CMK (cell line): ENCODE measurements at regions not wholly inside any gene's neighbourhood (a gene's known extent, or its start where the extent isn't known, plus 50 kb on each side); places are given as distances from the start of the nearest gene placed in this dataset.
"Not testable (repeated sequence)": the region's sequence is repeated elsewhere in the genome, so short reads cannot be mapped to it uniquely, and the experiment has no call there.

Experiments used
- DNase-seq: peaks from one replicate; pipeline ENCODE4 v3.0.0-alpha.2; 2010; ENCODE audit warnings: low read depth

- no peak for DNase-seq
Observed at GRCh38 chr2:172261292-172261691, 158.6 kb upstream of the DLX2 start.

DNA sequence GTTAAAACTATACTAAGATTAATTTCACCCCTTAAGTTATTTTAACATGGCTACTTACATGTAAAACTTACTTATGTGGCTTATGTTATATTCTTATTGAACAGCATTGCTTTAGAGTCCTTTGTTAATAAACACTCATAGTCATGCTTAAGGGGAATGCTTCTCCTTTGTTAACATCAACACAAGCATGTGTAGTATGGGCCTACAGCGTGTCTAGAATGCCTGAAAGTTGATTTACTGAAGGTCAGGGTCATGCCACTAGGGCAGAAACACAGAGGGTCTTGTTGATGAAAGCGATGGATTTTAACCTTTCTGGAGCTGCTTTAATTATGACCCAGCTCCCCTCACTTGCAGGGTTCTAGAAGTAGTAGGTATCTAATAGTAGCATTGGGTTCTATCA is 159.8 kb upstream of the DLX2 start:
- no peak for DNase-seq

DNA sequence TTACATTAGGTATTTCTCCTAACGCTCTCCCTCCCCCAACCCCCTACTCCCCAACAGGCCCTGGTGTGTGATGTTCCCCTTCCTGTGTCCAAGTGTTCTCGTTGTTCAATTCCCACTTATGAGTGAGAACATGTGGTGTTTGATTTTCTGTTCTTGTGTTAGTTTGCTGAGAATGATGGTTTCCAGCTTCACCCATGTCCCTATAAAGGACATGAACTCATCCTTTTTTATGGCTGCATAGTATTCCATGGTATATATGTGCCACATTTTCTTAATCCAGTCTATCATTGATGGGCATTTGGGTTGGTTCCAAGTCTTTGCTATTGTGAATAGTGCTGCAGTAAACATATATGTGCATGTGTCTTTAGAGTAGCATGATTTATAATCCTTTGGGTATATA is 162.1 kb upstream of the DLX2 start:
- DNase-seq: not testable (repeated sequence)

- not testable (repeated sequence) for DNase-seq
Observed at GRCh38 chr2:172269507-172270244, 157.7 kb upstream of the ITGA6 start.

DNA sequence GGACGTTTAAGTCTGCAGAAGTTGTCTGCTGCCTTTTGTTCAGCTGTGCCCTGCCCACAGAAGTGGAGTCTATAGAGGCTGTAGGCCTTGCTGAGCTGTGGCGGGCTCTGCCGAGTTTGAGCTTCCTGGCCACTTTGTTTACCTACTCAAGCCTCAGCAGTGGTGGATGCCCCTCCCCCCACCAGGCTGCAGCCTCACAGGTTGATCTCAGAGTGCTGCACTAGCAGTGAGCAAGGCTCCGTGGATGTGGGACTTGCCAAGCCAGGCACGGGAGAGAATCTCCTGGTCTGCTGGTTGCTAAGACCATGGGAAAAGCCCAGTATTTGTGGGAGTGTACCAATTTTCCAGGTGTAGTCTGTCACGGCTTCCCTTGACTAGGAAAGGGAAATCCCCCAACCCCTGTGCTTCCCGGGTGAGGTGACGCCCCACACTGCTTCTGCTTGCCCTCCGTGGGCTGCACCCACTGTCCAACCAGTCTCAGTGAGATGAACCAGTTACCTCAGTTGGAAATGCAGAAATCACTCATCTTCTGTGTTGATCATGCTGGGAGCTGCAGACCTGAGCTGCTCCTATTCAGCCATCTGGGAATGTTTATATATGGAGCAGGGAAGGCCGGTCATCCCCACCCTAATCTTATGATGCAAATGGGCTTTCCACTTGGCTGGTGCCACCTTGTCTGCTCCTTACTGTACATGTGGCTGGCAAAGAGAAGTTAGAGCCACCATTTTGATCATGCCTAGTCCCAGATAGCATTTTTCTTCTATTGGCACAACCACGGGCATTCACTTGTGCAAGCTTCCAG is 156.9 kb upstream of the ITGA6 start:
- no peak for DNase-seq

DNA sequence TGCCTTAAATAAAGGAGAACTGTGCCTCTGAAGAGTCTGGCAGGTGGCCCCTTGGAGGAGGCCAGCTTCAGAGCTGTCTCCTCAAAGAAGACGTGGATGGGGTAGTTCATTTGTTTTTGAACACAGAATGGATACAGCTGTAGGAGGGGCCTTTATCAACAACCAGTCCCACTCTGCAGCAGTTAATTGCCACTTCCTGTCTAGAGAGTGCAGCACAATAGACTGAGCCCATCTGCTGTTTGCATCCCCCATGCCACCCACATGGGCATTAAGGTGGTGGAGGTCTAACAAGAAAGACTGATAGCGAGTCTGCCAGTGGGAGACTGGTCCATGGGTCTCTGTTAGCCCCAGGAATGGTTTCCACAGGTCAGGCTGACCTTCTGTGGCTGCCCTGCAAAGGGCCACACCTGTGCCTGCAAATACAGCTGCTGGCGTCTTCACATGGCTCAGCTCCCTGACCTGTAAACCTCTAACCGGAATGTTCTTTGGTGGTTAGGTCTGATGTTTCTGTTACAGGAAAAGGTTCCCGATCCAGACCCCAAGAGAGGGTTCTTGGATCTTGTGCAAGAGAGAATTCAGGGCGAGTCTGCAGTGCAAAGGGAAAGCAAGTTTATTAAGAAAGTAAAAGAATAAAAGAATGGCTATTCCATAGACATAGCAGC is 153.3 kb upstream of the ITGA6 start:
- DNase-seq: no peak

- no peak for DNase-seq
Observed at GRCh38 chr2:172275239-172275638, 152.1 kb upstream of the ITGA6 start.

GRCh38 chr2:172276961-172277360 is 150.4 kb upstream of the ITGA6 start:
- no peak for DNase-seq

GRCh38 chr2:172278667-172279066 is 148.7 kb upstream of the ITGA6 start:
- DNase-seq: no peak

DNA sequence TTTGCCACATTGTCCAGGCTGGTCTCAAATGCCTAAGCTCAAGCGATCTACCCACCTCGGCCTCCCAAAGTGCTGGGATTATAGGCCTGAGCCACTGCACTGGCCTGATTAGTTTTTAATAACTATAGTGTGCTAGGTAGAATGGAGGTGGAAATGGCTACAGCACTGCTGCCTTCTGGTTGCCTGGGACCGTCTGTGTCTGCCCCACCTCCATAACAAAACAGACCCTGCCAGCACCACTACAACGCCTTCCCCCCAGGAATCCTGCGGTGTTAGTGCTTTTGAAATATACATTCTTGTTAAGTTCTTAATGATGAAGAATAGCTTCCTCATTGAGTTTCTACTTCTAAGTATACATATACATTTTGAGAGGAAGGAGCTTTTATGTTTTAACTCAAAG is 148.2 kb upstream of the ITGA6 start:
- no peak for DNase-seq

GRCh38 chr2:172279813-172280212 is 147.6 kb upstream of the ITGA6 start:
- DNase-seq: no peak

- DNase-seq: peak; percentile 49
Observed at GRCh38 chr2:172280571-172281361, 146.6 kb upstream of the ITGA6 start.

- DNase-seq: no peak
Observed at GRCh38 chr2:172281648-172282570, 145.5 kb upstream of the ITGA6 start.

DNA sequence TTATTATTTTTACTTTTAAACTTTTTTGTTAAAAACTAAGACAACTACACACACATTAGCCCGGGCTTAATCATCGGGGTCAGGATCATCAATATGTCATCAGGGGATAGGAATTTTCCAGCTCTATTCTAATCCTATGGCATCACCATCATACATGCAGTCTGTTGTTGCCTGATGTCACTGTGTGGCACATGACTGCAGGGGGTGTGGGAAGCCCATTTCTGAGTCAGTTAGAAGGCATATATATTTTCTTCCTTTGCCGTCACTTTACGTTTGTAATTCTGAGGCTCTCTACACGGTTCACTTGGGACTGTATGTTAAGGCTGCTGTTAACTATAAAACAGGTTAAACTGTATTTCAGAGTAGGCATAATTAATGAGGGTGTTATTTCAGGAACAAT is 144.4 kb upstream of the ITGA6 start:
- peak; percentile 44 for DNase-seq

DNA sequence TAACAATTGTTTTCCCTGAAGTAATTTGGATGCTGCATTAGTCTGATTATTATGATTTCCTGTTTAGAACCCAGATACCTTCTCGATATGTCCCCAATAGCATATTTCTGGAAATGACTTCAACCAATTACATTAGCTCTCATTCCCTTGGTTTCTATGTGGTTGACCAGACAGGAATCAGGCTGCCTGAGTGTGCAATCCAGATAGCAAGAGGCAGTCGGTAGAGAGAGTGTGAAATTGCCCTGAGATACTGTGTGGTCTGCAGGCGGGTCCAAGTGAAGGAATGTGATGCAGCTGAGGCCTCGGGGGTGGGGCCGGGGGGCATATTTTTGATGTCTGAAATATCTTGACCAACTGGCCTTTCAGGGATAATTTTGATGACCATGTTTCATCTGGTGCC is 143.9 kb upstream of the ITGA6 start:
- peak; percentile 68 for DNase-seq

GRCh38 chr2:172284209-172284608 is 143.2 kb upstream of the ITGA6 start:
- no peak for DNase-seq

DNA sequence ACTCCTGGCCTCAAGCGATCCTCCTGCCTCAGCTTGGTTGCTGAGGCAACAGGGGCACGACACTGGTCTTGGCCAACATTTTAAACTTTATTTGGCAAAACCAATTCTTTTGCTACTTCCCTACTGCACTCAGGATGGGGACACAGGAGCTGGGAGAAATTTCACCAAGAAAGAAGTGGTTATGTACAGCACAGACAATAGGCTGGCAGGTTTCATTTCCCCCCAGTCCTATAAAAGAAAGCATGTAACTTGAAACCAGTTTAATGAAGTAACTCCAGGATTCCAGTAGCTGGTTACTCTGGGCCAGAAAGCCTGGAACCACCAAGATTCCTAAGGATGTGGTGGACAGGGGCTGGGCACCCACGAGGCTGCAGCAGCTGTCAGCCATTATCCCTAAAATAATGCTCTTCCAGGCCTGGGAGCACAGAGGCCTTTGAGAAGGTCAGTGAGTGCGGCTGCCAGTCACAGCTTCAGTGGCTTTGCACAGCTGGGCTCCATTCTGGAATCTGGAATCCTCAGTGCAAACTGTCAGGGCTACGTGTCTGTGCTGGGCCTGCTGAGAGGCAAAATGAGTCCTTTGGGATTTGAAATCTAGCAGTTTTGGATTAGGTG is 142.3 kb upstream of the ITGA6 start:
- DNase-seq: no peak

DNA sequence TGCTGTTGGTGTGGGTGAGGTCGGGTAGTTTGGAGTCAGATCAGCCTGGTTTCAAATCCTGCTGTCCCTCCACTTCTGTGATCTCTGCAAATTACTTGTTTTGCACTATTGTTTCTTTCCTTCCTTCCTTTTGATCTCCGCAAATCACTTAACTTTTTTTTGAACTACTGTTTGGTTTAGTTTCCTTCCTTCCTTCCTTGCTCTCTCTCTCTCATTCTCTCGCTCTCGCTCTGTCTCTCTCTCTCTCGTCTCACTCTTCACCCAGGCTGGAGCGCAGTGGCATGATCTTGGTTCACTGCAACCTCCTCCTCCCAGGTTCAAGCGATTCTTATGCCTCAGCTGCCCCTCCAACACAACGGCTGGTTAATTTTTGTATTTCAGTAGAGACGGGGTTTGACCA is 141.6 kb upstream of the ITGA6 start:
- DNase-seq: no peak

DNA sequence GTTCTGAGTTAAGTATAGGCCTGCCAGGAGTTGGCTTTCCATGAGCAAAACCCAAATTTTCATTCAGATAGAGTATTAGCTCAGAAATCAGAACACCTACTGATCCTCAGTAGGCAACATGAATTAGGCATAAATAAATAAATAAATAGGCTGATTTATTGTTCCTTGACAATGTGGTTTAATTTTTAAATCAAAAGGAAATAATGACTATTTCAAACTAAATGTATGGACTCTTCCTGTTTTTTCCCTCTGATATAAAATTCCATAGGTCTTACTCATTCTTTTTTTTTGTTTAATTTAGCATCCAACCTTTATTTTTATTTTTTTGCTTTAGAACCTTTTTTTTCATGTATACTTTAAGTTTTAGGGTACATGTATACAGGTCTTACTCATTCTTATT is 140.2 kb upstream of the ITGA6 start:
- no peak for DNase-seq

DNA sequence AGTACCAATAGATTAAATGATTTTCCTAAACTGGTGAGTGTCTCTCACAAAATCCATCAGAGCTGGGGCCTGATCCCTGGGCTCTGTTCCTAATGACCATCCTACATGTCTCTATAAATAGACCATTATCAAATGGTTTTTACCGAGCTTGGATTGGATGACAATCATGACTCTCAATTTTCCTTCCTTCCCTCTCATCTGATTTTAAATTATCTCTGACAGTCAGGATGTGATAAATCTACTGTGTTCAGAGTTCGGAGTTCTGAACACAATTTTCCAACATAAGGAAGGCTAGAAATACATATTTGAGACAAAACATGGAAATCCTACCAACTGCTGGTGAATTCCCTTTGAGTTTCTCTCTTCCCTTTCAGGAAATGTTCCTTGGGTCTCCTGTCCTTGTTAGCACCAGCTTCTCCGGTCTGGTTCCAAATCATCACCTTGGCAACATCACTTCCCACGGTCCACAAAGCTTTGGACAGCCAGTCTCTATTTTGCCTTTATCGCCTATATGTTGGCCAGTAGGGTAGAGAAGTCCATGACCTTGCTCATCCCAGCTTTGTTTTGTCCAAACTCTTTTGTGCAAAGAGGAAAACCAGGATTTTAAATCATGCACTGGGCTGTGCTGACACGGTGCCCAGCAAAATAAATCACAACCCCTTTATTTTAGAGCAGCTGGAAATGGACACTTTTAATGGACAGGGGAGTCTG is 139.6 kb upstream of the ITGA6 start:
- DNase-seq: no peak
